Activated naive CD4-positive, alpha-beta T cell (primary cell): ENCODE measurements at regions not wholly inside any gene's neighbourhood (a gene's known extent, or its start where the extent isn't known, plus 50 kb on each side); places are given as distances from the start of the nearest gene placed in this dataset.

ENCODE experiments used
- DNase-seq, 4 experiments: peaks; one replicate each; lab custom pipeline; 2025; lab: John Stamatoyannopoulos, UW

DNA sequence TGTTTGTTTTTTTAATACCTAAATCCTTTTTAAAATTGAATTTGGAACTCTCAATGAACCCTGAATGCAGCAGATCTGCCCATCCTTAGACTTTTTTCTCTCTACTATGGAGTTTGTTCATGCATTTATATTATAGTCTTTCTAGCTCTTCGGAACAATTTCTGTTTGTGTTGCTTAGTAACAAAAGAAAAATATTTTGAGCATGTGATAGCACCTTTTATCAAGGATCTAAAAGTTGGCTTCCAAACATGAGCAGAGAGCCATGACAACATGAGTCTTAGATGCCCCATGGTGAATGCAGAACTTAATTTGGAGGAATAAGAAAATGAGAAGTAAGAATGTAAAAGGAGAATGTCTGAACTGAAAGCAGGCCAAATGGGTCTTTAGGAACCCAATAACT, 133.7 kb downstream of the EDN1 start:
- DNase-seq = no peak

DNA sequence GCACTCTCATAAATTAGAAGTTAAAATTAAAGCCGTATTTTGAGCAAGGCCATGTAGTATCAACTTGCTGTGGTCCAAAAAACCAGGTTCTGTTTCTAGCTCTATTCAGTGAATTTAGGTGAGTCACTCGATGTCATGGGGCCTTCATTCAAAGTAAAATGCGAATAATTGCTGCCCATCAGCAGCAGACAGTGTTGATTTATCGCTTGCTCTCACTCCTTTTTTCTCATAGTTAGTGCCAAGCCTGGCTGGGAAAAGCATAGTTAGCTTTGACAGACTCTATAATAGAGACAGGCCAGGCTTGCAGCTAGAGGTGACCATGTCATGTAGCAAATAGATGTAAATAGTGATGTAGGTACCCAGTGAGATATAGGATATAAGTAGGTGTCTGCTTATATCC, 136.0 kb downstream of the EDN1 start:
- DNase-seq = no peak

DNA sequence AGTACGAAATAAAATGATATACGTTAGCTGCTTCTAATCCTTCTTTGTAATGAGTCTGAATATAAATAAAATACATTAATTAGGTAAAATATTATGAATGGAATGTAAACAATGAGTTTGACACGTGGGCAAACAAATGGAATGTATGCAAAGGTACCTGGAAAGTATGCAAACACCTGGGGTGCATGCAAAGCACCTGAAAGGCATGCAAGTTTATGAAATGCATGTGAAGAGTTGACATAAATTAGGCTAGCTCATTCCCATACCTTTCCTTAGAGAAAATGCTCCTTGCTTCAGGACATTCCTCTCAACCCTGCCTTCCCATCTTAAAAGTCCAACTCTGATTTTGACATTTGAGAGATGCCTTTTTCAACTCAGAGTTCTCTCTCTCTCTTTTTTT, 140.9 kb downstream of the EDN1 start:
- no peak for DNase-seq

DNA sequence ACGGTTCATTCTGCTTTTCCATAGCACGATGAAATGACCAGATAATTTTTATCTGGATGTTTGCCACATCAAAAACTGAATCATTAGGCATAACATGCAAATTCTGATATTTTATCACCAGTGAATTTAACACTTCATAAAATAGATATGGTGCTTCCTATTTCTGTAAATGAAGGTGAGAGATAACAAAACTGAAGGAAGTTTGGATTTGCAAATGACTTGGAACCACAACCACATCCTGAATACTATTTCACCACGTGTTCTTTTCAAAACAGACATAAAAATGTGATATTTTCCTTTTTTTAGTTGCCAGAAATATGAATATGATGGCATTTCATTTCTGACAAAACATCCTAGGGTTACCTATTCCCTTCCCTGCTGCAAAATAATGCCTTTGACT, 146.1 kb downstream of the EDN1 start:
- DNase-seq = no peak

DNA sequence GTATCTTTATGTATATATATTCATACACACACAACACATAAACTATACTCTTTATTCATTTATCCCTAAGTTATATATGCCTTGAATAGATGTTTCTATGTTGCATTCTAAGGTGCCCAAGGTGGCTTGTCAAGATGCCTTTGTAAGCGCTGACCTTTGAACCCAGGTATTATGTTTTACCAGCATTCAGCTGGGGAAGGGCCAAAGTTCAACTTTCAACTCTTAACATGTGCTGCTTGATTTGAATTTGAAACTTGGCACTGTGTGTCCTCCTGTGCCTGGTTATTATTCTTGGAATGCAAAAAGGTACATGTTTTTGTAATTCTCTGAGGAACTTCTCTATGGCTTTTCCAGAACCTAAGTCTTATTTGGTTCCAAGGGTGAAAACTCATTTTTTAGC, 146.5 kb downstream of the EDN1 start:
- no peak for DNase-seq

DNA sequence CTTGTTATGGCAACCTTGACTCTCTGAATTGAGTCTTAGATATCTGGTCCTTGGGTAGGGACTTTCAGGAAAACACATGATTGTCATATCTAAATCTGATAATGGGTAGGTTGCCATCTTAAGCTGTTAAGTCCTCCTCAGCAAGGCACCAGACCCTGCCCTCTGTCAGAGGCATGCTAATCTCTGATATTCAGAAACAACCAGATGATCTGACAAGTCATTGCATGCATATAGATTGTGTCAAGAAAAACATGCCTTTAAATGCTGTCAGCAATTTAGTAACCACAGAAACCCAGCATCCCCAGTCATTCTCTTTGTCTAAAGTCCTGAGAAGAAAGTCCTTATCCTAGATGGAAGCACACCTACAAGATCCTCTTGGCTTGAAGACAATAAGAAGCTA, 149.1 kb downstream of the EDN1 start:
- DNase-seq = no peak

DNA sequence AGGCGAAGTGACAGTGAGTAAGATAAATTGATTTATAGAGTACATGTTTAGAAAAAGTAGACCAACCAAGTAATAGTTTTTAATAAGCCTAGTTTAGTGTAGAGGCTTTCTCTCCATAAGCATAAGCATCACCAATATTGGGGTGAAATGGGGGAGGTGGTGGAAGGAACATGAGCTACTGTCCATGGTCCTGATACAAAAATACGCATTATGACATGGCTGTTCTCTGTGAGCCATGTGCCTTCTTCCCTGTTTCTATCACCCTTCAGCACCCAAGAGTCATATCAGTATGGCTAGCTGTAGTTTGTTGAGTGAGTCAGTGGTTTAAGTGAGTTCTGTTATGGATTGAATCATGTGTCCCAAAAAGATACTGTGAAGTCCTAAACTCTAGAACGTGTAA, 150.8 kb downstream of the EDN1 start:
- DNase-seq = no peak

DNA sequence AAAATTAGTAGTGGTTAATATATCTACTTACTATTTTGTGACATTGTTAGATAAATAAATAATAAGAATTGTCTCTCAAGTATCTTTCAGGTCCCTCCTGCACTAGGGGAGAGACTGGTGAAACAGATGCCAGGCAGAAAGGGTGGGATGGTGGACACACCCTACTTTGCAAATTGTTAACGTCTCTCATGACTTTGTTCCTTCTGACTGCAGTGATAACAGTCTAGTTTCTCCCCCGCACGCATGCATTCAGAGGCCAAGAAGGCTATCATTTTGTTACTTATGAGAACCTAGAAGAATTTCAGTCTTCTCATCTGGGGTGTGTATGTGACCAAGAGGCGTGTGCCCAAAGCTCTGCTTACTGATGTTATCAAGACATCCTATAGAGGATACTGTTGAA, 152.3 kb downstream of the EDN1 start:
- DNase-seq = no peak

DNA sequence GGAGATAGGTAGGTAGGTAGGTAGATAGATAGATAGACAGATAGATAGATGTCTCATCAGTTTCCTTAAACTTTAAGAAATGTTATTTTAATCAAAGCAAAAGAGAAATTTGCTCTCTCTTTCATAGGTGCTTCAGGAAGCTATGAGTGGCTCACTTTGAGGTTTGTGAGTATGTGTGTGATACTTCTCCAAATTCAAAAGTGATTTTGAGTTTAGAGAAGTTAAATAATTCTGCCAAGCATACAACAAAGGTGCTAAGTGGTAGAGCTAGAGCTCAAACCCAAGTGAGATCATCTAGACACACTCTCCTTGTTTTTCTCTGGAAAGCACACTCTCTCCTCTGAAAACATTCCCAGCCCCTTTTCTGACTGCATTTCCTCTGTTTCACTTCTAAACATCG, 156.2 kb downstream of the EDN1 start:
- DNase-seq = no peak

DNA sequence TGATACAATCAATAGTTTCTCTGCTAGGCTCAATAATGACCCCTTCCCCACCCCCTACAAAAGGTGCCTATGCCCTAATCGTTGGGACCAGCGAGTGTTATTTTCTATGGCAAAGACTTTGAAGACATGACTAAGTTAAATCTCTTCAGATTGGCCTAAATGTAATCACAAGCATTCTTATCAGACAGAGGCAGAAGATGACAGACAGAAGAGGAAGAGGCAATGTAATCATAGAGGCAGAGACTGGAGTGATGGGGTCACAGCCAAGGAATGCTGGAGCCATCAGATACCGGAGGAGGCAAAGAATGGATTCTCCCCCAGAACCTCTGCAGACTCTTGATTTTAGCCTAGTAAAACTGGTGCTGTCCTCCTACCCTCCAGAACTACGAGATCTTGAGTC, 159.3 kb downstream of the EDN1 start:
- no peak for DNase-seq

DNA sequence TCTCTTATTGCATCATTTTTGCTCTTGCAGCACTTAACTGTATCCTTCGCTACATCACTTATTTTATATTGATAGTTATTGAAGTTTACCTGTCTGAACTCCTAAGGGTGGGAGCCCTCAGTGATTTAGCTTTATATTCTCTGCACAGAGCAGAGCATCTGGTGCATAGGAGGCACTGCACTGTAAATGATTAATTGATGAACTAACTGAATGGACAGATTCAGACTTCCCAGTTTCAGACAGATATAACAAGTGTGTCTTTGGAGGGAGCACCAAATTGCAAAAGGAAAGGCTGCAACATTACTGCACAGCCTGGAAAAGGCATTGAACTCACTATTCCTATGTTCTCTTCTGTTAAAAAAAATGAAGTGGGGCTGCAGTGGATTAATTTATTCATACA, 160.3 kb downstream of the EDN1 start:
- DNase-seq = no peak

DNA sequence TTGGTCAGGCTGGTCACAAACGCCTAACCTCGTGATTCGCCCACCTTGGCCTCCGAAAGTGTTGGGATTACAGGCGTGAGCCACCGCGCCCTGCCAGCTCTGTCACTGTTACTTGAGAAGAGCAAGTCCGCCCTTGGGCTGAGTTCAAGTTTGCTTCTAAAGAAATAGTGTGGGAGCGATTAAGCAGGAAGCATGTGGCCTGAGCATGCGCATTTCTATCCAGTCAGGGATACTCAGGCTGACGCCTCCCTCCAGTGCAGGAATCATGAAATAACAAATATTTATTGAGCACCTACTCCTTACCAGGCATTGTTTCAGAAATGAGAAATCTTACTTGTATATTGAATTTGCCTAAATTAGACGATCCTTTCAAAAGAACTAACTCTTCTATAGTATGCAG, 166.2 kb downstream of the EDN1 start:
- no peak for DNase-seq

DNA sequence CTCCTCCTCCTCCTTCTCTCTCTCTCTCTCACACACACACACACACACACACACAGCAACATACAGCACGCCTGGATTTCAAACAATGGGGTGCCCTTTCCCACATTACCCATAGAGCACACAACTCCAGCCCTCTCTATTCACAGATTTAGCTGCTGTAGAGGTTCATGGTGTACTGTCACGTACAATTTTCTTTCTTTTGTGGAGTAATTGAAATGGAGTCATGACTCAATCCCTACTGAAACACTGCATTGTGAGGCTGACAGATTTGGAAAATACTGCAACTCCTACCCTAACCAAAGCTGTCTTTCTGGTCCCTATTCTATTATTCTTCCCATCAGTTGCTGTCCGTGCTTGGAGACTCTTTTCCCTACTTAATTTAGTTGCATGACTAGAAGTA, 166.9 kb downstream of the EDN1 start:
- DNase-seq = no peak

DNA sequence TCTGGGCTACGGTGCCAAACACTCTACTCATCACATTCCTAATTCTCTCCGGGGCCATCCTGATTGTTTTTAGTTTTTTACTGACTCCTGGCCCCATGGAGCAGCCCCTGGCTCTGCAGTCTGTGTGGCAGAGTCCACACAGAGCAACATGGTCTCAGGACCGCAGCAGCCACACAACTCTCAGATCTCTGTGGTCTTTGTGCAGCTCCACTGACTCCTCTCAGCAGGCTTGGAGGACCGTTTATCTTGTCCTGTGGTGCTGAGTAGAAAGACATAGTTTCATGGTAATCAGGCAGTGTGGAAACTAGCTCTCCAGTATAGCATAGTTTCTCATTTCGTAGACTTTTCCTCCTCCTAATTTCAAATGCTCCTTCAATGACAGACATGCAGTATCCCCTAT, 168.4 kb downstream of the EDN1 start:
- no peak for DNase-seq

DNA sequence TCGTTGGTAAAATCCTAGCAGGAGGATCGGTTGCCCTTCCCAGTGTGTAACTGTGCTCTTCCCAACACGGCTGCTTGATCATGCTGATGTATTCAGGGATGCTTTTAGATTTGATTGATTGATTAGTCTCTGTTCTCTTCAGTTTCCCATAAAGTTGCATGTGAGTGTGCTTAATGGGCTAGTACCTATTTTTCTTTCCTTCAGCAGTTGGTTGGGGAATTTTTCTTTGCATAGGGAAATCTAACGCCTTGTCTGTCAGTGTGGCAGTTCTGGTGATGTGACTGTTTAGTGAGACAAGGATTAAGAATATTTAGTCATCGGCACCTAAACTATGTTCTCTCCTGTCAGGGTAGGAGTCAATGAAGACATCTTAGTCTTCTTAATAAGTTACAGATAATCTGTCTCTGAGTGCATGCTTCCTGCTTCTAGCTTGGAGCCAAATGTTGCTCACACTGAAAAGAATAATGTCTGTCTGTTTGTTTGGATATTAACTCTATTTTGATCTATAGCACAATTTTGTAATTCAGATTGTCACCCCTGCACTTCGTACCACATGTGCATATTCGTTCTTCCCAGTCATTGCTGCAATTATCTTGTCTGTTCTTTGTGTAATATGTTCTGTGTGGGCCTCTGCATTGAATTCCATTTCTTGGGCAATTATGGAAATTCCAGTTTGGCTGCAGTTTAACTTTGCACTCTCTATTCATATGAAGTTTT, 169.9 kb downstream of the EDN1 start:
- DNase-seq = no peak

DNA sequence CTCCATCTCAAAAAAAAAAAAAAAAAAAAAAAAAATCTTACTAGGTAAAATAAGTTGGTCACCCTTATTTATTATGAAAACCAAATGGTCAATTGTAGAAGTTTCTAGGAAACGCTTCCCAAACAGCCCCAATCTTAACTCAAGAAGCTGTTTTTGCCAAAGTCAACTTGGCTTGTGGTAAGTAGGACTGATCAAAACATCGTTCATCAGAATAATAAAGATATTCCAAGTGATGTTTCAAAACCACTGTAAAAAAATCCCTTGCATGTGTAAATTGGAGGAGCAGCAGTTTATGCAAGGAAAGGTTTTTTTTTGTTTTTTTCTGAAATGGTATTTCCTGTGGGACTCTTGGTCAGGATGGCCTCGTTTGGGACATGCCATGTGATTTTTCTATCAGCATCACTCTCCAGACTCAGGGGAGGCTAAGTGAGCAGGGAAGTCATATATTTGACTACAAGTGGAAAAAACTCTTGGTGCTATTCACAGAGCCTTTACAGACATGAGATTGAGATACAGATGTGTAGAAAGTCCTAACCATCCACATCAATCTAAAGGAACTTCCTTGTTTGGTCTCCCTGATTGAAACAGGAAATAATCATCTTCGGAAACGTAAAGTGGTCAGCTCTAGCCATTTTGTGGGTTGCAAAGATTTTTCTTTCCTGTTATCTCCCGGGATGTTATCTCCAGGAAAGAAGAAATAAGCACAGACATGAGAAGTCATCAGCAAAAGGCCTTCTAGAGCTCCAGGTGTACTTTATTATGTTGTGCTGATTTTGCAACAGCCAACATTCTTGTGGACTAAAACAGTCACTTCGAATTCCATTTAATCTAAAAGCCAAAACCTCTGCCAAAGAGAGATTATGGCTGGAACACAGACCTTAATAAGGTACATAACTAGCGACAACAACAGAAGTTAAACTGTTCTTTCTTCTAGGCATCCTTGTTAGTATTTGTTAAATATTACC, 177.8 kb downstream of the EDN1 start:
- no peak for DNase-seq

DNA sequence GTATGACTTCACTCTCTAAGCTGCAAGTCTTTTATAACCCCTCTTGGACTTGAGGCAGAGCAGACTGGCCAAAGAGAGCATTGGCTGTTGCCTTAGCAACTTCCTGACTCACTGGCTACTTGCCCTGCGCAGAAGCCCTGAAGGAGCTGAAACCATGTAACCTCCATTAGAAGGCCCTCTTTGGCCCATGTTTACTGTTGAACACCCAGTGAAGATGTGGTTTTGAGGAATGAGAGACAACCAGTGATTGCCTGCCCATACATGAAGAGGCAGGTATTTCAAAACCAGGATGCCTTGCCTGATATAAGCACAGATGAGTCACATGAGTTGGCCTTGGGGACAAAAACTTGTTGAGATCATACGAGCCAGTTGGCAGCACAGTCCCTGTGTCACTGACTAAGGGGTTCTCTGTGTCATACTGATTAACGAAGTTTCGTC, 182.5 kb downstream of the EDN1 start:
- DNase-seq = no peak

DNA sequence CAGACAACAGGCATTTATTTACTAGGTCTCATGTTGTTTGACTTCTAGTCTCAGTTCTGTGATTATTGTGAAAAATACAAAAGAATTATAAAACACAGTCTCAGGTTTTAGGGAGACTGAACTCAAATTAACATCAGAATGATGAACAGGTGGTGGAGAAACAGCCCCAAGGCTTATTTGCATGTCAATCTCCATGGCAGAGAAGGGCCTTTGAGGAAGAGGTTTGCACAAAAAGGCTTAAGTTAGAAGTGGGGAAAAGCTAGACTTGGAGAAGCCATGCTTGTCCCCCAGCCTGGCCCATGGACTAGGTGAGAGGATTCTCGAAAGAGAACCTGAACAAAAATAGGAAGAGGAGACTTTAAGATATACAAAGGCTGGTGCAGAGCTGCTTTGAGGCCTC, 183.3 kb downstream of the EDN1 start:
- DNase-seq = no peak

DNA sequence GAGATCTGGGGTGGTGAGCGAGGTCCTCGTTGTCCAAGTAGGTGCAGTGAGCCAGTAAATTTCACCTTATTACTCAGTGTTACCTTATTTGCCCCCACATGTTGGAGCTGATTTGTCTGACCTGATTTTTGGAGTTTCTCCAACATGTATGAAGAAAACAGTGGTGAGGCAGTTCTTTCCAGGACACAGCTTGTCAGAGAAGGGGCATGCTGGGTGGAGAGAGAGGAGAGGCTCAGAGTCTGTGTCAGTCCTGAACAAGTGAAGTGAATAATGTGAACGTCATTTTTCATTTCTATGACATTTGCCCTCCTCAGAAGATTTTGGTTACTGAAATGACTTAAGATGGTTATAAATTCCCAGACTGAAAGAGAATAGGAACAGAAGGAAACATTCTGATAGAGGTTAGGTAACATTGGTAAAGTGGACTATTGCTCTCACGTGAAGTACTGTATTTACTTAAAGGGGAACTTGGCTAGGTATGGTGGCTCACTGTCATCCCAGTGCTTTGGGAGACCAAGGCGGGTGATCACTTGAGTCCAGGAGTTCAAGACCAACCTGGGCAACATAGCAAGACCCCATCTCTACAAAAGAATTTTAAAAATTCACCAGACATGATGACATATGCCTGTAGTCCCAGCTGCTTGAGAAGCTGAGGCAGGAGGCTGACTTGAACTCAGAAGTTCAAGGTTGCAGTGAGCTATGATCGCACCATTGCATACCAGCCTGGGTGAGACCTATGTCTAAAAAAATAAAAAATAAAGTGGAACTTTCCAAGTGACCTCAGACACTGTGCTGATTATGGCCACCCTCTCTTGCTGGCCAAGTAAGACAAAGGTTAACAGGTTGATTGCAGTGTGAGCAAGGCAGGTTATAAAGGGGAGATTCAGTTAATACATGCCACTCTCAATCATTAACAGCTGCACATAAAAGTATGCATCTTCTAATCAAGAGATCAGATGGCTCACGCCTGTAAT, 184.3 kb downstream of the EDN1 start:
- DNase-seq = no peak

DNA sequence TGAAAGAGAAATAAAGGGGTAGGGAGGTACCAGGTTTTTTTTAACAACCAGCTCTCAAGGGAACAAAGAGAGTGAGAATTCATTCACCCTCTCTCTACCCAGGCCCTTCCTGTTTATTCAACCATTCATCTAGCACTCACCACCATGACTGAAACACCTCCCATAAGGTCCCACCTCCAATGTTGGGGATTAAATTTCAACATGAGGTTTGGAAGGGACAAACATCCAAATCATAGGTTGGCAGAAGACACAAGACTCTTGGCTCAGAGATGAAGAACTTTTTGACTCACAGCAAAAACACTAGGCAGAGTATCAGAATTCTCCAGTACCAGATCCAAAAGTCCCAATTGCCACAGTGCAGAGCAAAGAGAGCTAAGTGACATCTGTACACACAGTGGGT, 186.3 kb downstream of the EDN1 start:
- DNase-seq = no peak

DNA sequence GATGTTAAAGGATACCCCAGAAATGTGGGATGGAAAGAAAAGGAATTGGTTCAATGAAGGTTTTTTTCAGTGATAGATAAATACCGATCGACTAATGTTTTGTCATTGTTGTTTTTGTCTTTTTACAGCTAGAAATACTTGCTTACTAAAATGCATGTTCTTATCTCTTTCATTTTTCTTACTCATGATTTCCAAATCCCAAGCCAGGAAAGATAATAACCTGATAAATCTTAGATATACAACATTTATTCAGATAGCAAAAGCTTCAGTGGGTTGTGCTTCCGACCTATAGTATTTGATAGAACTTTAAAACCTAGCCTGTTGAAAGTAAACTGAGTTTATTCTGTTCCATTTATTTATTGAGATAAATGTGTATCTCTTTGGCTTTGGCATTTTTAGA, 187.5 kb downstream of the EDN1 start:
- no peak for DNase-seq

DNA sequence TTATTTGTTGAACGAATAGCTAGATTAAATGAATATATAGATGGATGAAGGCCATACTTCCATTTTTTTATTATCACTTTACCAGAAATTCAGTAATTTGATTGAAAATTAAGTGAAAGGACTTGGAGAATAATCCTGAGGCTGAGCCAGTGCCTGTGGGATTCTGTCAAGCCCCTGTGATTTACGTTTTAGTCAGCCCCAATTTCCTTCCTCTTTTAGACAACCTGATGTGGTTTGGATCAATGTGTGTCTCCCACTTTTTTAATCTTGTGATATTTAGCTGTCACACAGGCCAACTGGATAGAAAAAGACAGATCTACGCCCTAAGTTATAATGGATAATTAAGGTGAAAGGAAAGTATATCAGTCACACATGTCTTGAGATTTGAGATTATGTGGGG, 188.8 kb downstream of the EDN1 start:
- no peak for DNase-seq
